ENCODE measurements at regions not wholly inside any gene's neighbourhood (a gene's known extent, or its start where the extent isn't known, plus 50 kb on each side); places are given as distances from the start of the nearest gene placed in this dataset.

DNA sequence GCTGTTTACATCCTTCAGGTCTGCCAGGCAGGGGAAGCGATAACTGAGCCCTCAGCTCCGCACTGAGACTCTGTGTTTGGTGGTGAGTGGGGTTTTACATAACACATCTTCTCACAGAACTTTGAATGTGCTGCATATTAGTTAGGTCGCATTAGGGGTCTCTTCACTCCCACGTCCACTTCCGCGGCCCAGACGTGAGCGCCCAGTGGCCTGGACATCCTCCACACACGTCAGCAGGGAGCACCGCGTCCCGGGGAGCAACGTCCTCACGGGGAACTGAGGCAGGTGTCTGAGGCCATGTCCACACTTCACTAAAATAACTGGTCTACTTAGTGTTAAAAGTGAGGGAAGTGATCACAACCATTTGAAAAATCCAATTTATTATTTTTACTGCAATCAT lies 100.4 kb upstream of the SATB2 start (continued):
- TF ChIP-seq, protein P1, sequence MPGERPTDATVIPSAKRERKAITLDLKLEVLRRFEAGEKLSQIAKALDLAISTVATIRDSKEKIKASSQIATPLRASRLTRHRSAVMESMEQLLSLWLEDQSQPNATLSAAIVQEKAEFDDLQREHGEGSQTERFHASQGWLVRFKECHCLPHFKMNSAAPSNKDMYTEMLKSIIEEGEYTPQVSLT (CRISPR knock-in tag; IDR thresholded peaks at IDR 0.05; ENCODE audit: borderline replicate concordance, low read depth): no peak

DNA sequence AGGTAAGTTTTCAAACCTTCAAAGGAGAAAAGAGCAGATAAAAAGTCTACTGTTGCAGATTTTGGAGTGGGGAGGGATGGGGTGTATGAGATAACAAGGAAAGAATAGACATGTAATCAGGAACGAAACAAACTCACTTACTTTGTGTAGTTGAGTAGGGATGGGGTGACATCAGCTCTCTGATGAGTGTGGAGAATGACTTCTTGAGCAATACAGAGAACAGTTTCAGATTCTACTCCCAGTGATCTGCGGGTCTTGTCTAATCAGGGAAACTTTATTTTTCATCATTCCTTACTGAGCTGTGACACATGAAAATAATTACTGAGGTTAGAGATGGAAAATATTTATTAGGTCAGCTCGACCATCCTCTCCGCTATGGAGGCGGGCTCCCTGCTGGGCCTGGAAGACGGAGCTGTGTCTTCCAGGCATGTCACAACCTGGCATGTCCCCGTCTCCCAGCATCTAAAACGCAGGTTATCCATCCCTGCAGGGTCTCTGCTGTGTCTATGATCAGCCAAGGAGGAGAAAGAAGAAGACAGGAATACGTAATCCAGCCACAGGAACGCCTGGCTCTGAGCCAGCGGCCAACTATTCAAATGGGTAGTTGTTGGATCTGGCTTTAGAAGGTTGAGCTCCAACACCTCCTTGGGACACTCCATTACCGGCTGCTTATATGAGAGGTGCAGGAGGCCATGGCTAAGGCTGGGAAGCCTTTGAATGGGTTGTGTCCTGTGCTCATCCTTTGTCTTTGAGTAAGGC lies 99.0 kb upstream of the SATB2 start:
- Histone ChIP-seq H3K79me2 (ENCODE audit: insufficient read depth, low read length) (no peaks in the 10 kb centered on the region), H4K20me1 (ENCODE audit: insufficient read depth, low read length) (no peaks in the 10 kb centered on the region), H3K9me3 (ENCODE audit: low read length) (no peaks in the 10 kb centered on the region), H3K4me3 (replicated peaks in 1 of 3; ENCODE audit: insufficient read depth in 1 of 3, low read depth in 2 of 3, low read length in 3 of 3) (no peak overlapping the region), H3K9ac (ENCODE audit: insufficient read depth, low read depth, low read length) (no peak overlapping the region), H2AFZ (ENCODE audit: low read length) (no peak overlapping the region), H3K36me3 (replicated peaks in 1 of 2; ENCODE audit: control insufficient read depth in 1 of 2, insufficient read depth in 2 of 2, low read length in 2 of 2) (no peaks in the 10 kb centered on the region), H3K4me2 (ENCODE audit: low read depth, low read length) (no peak overlapping the region), H3K27me3 (ENCODE audit: control insufficient read depth in 1 of 2, insufficient read depth in 2 of 2, low read length in 2 of 2) (peaks cover 4 to 6% of the 10 kb centered on the region in 2 experiments; a peak in 3 of 5 replicates), H3K27ac (ENCODE audit: extremely low read length, insufficient read depth, low read length) (no peak overlapping the region), H3K4me1 (ENCODE audit: insufficient read depth, low read length) (no peaks in the 10 kb centered on the region)
- ATAC-seq (no peak; the same call in 1 of the 3 replicates), DNase-seq (ENCODE audit: low spot score) (no peak), FAIRE-seq (no peak)
- 33% methylated on average over 12 of the region's 12 CpGs for WGBS (ENCODE audit: low lambda C conversion rate)
- intact Hi-C loops (cut with micrococcal nuclease; ENCODE audit: unreplicated experiment): no loop called here
- ChIA-PET POLR2A (no interaction called here), CTCF (ENCODE audit: low intra/inter-chr PET ratio, low total read pairs) (no interaction called here)
- TF ChIP-seq CSRNP2 (CRISPR knock-in tag; conservative IDR thresholded peaks at IDR 0.05; ENCODE audit: low read depth) (no peak), POLR2A (IDR thresholded peaks at IDR 0.05; ENCODE audit: insufficient read depth in 1 of 2, low read depth in 2 of 2, low read length in 2 of 2) (no peak)
- no TSS peak for BruUV-seq (replicated peaks)
- in situ Hi-C loops (cut with HindIII; ENCODE audit: extremely low pct_ligation_motif_present, low pct_unique_long_range_greater_than_20kb): no loop called here

DNA sequence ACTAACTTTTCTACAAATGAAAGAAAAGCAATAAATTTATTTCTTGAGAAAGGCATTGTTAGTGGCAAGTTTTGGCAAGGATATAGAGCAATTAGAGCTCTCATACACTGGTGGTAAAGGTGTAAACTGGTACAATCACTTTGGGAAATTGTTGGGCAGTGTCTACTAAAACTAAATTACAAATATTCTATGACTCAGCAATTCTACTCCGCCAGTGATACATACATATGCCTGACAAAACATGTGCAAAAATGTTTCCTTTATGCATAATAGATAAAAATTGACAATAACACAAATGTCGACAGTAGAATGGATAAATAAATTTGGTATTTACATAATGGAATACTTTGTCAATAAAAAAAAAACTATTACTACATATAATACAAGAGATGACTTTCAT lies 96.3 kb upstream of the SATB2 start:
- Histone ChIP-seq H2AFZ (ENCODE audit: low read length) (no peak overlapping the region), H3K4me1 (ENCODE audit: insufficient read depth, low read length) (no peaks in the 10 kb centered on the region), H3K27me3 (ENCODE audit: control insufficient read depth in 1 of 2, insufficient read depth in 2 of 2, low read length in 2 of 2) (peaks cover 4 to 6% of the 10 kb centered on the region in 2 experiments; a peak in 3 of 5 replicates), H3K9me3 (ENCODE audit: low read length) (no peaks in the 10 kb centered on the region), H3K36me3 (replicated peaks in 1 of 2; ENCODE audit: control insufficient read depth in 1 of 2, insufficient read depth in 2 of 2, low read length in 2 of 2) (no peaks in the 10 kb centered on the region), H3K4me3 (replicated peaks in 1 of 3; ENCODE audit: insufficient read depth in 1 of 3, low read depth in 2 of 3, low read length in 3 of 3) (no peak overlapping the region), H3K27ac (ENCODE audit: extremely low read length, insufficient read depth, low read length) (no peak overlapping the region), H3K9ac (ENCODE audit: insufficient read depth, low read depth, low read length) (no peak overlapping the region), H3K79me2 (ENCODE audit: insufficient read depth, low read length) (no peaks in the 10 kb centered on the region), H3K4me2 (ENCODE audit: low read depth, low read length) (no peak overlapping the region), H4K20me1 (ENCODE audit: insufficient read depth, low read length) (no peaks in the 10 kb centered on the region)
- 9% methylated on average over 2 of the region's 2 CpGs for WGBS (ENCODE audit: low lambda C conversion rate)
- ChIA-PET CTCF (ENCODE audit: low intra/inter-chr PET ratio, low total read pairs) (no interaction called here), POLR2A (no interaction called here)
- no TSS peak for BruUV-seq (replicated peaks)
- DNase-seq (ENCODE audit: low spot score) (no peak), FAIRE-seq (no peak), ATAC-seq (no peak)
- TF ChIP-seq IKZF4 (CRISPR knock-in tag; IDR thresholded peaks at IDR 0.05; ENCODE audit: borderline replicate concordance, low read depth, not compliant biosample characterization) (no peak), MAFK (conservative IDR thresholded peaks at IDR 0.05 in 1 of 2, IDR thresholded peaks at IDR 0.05 in 1 of 2; ENCODE audit: low read length in 2 of 2) (peak; percentile 86 to 91), MAFF (IDR thresholded peaks at IDR 0.05; ENCODE audit: low read depth, low read length) (peak; percentile 82), NFE2L2 (IDR thresholded peaks at IDR 0.05; ENCODE audit: low read length) (peak; percentile 84)
- intact Hi-C loops (cut with micrococcal nuclease; ENCODE audit: unreplicated experiment) (no loop called here), in situ Hi-C loops (cut with HindIII; ENCODE audit: extremely low pct_ligation_motif_present, low pct_unique_long_range_greater_than_20kb) (no loop called here)
